ENCODE measurements at regions not wholly inside any gene's neighbourhood (a gene's known extent, or its start where the extent isn't known, plus 50 kb on each side); places are given as distances from the start of the nearest gene placed in this dataset.

- Histone ChIP-seq H2AFZ (ENCODE audit: low read length) (no peak overlapping the region), H3K23me2 (ENCODE audit: insufficient read length, low read depth, low read length, poor library complexity, severe bottlenecking) (no peaks in the 10 kb centered on the region), H4K20me1 (ENCODE audit: control insufficient read depth, insufficient read depth, insufficient read length) (no peaks in the 10 kb centered on the region), H2BK15ac (ENCODE audit: low read depth, low read length) (no peak overlapping the region), H3K18ac (ENCODE audit: insufficient read length, low read depth, low read length) (no peak overlapping the region), H4K8ac (replicated peaks; ENCODE audit: insufficient read length, low read depth, low read length) (no peak overlapping the region), H3K14ac (ENCODE audit: insufficient read depth, low read length) (no peak overlapping the region), H3K27ac (ENCODE audit: insufficient read length, low read depth, low read length) (no peak overlapping the region), H3K56ac (ENCODE audit: insufficient read length, low read depth, low read length) (no peak overlapping the region), H2BK120ac (ENCODE audit: low read depth, low read length, poor library complexity, severe bottlenecking) (no peak overlapping the region), H3K4ac (ENCODE audit: low read depth, low read length) (no peak overlapping the region), H2BK20ac (ENCODE audit: low read depth, low read length, poor library complexity, severe bottlenecking) (no peak overlapping the region), H3K9me3 (ENCODE audit: control insufficient read depth, low read depth, low read length) (no peaks in the 10 kb centered on the region), H3K79me1 (ENCODE audit: insufficient read depth, low read depth, low read length, poor library complexity, severe bottlenecking) (no peaks in the 10 kb centered on the region), H3K27me3 (ENCODE audit: insufficient read depth, low read length) (no peaks in the 10 kb centered on the region), H3K4me2 (ENCODE audit: insufficient read depth, insufficient read length, low read length) (no peak overlapping the region), H3K79me2 (ENCODE audit: insufficient read depth, low read length) (no peaks in the 10 kb centered on the region), H3T11ph (ENCODE audit: low read length) (no peak overlapping the region), H2BK5ac (ENCODE audit: insufficient read length, low read length) (no peak overlapping the region), H3K9ac (ENCODE audit: extremely low read depth, insufficient read length, low read length) (no peak overlapping the region), H4K5ac (ENCODE audit: insufficient read length, low read depth, low read length) (no peak overlapping the region), H3K4me1 (ENCODE audit: insufficient read depth, low read length) (no peaks in the 10 kb centered on the region; the same call in 1 of the 2 replicates), H4K91ac (ENCODE audit: insufficient read length, low read depth, low read length) (no peak overlapping the region), H3K23ac (ENCODE audit: insufficient read length, low read depth, low read length) (no peak overlapping the region), H2BK12ac (ENCODE audit: insufficient read length, low read depth, low read length) (no peak overlapping the region), H2AK5ac (ENCODE audit: insufficient read length, low read length) (no peak overlapping the region)
- no peak for TF ChIP-seq CTCF (conservative IDR thresholded peaks at IDR 0.05)
- no peak overlapping the region for H3K4me3 Mint-ChIP-seq
- H3K4me1 Mint-ChIP-seq: peaks cover 11 to 12% of the 10 kb centered on the region in 2 experiments
- no peaks in the 10 kb centered on the region for H3K27me3 Mint-ChIP-seq (ENCODE audit: low read depth)
- no peaks in the 10 kb centered on the region for H3K9me3 Mint-ChIP-seq
- no CpG with 5 or more reads among the region's 2 CpGs for WGBS (ENCODE audit: extremely low coverage, insufficient read length, low lambda C conversion rate)
- H3K36me3 Mint-ChIP-seq (ENCODE audit: insufficient read depth in 1 of 3, low read depth in 3 of 3): no peaks in the 10 kb centered on the region
- DNase-seq: no peak
- H3K27ac Mint-ChIP-seq: no peak overlapping the region
Observed at GRCh38 chr3:145176907-145177306, 984.1 kb downstream of the PLOD2 start.

Measured in H9 (cell line).